ENCODE measurements at regions not wholly inside any gene's neighbourhood (a gene's known extent, or its start where the extent isn't known, plus 50 kb on each side); places are given as distances from the start of the nearest gene placed in this dataset.

- H3K4me3 ChIP-seq (ENCODE audit: low read depth in 2 of 2, low read length in 2 of 2), result no peak overlapping the region
- POLR2A ChIA-PET, result no interaction called here
- ATAC-seq, result no peak
- no peak overlapping the region for H3K27ac ChIP-seq (ENCODE audit: low read length)
- no TSS peak for BruUV-seq (replicated peaks)
- TF ChIP-seq POLR2AphosphoS5 (IDR thresholded peaks at IDR 0.05; ENCODE audit: low read depth, low read length), result no peak
- TF ChIP-seq, protein P1, sequence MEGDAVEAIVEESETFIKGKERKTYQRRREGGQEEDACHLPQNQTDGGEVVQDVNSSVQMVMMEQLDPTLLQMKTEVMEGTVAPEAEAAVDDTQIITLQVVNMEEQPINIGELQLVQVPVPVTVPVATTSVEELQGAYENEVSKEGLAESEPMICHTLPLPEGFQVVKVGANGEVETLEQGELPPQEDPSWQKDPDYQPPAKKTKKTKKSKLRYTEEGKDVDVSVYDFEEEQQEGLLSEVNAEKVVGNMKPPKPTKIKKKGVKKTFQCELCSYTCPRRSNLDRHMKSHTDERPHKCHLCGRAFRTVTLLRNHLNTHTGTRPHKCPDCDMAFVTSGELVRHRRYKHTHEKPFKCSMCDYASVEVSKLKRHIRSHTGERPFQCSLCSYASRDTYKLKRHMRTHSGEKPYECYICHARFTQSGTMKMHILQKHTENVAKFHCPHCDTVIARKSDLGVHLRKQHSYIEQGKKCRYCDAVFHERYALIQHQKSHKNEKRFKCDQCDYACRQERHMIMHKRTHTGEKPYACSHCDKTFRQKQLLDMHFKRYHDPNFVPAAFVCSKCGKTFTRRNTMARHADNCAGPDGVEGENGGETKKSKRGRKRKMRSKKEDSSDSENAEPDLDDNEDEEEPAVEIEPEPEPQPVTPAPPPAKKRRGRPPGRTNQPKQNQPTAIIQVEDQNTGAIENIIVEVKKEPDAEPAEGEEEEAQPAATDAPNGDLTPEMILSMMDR (IDR thresholded peaks at IDR 0.05), result no peak
- DNase-seq (ENCODE audit: low read depth, low spot score), result no peak
- intact Hi-C loops (cut with micrococcal nuclease; ENCODE audit: unreplicated experiment) (no loop called here), in situ Hi-C loops (cut with HindIII; ENCODE audit: low pct_unique_long_range_greater_than_20kb, low sequenced_read_pairs) (no loop called here)
- CTCF ChIA-PET, result no interaction called here
- H3K9me3 ChIP-seq (ENCODE audit: control insufficient read depth, insufficient read depth, low read depth, low read length), result no peaks in the 10 kb centered on the region
- H3K36me3 ChIP-seq (ENCODE audit: control insufficient read depth, insufficient read depth, low read length), result no peaks in the 10 kb centered on the region
- no peaks in the 10 kb centered on the region for H3K4me1 ChIP-seq (ENCODE audit: control insufficient read depth, insufficient read depth, low read length)
- no peaks in the 10 kb centered on the region for H3K27me3 ChIP-seq (ENCODE audit: control insufficient read depth, insufficient read depth, low read length)
These were observed 733.3 kb downstream of the SUCLG1 start for GRCh38 chr2:83725735-83726134.

DNA sequence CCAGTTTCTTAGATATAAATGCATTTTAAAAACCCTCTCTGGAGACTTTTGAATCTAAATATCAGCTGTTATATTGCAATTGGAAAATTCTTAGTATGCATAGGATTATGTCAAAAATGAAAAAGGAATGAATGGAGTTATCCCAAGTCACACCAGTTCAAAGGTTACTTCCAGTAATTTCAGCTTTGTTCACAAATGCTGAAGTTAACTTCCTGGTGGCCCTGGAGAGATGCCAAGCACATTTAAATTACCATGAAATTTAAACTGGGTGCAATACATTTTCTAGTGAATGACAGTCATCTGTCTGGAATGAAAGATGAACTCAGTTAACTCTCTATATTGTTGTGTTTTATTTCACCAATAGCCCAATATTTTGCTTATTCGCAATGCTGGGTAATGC is 753.9 kb downstream of the SUCLG1 start:
- no peaks in the 10 kb centered on the region for H3K4me1 ChIP-seq (ENCODE audit: control insufficient read depth, insufficient read depth, low read length)
- ATAC-seq, result no peak
- H3K27ac ChIP-seq (ENCODE audit: low read length), result no peak overlapping the region
- no peak overlapping the region for H3K4me3 ChIP-seq (ENCODE audit: low read depth in 2 of 2, low read length in 2 of 2)
- BruUV-seq (replicated peaks), result no TSS peak
- ChIA-PET POLR2A (no interaction called here), CTCF (no interaction called here)
- H3K27me3 ChIP-seq (ENCODE audit: control insufficient read depth, insufficient read depth, low read length), result no peaks in the 10 kb centered on the region
- intact Hi-C loops (cut with micrococcal nuclease; ENCODE audit: unreplicated experiment), result no loop called here
- no peak for DNase-seq (ENCODE audit: low read depth, low spot score)
- no peak for TF ChIP-seq REST (IDR thresholded peaks at IDR 0.05; ENCODE audit: insufficient read depth in 1 of 2, low read depth in 2 of 2, low read length in 1 of 2)
- TF ChIP-seq POLR2AphosphoS5 (IDR thresholded peaks at IDR 0.05; ENCODE audit: low read depth, low read length), result no peak
- TF ChIP-seq SIN3A (IDR thresholded peaks at IDR 0.05; ENCODE audit: borderline replicate concordance, insufficient read depth, low read depth, low read length), result no peak
- no peak for TF ChIP-seq TCF7L2 (IDR thresholded peaks at IDR 0.05; ENCODE audit: low read depth, low read length)
- TF ChIP-seq, protein P1 (IDR thresholded peaks at IDR 0.05), result no peak
- in situ Hi-C loops (cut with HindIII; ENCODE audit: low pct_unique_long_range_greater_than_20kb, low sequenced_read_pairs), result no loop called here
- no peaks in the 10 kb centered on the region for H3K36me3 ChIP-seq (ENCODE audit: control insufficient read depth, insufficient read depth, low read length)
- no peaks in the 10 kb centered on the region for H3K9me3 ChIP-seq (ENCODE audit: control insufficient read depth, insufficient read depth, low read depth, low read length)

- ATAC-seq (no peak), DNase-seq (ENCODE audit: low read depth, low spot score) (no peak)
- POLR2A ChIA-PET, result no interaction called here
- H3K9me3 ChIP-seq (ENCODE audit: control insufficient read depth, insufficient read depth, low read depth, low read length), result no peaks in the 10 kb centered on the region
- BruUV-seq (replicated peaks), result no TSS peak
- intact Hi-C loops (cut with micrococcal nuclease; ENCODE audit: unreplicated experiment) (no loop called here), in situ Hi-C loops (cut with HindIII; ENCODE audit: low pct_unique_long_range_greater_than_20kb, low sequenced_read_pairs) (no loop called here)
- no peaks in the 10 kb centered on the region for H3K4me1 ChIP-seq (ENCODE audit: control insufficient read depth, insufficient read depth, low read length)
- H3K4me3 ChIP-seq (ENCODE audit: low read depth in 2 of 2, low read length in 2 of 2), result no peak overlapping the region
- CTCF ChIA-PET, result no interaction called here
- no peak overlapping the region for H3K27ac ChIP-seq (ENCODE audit: low read length)
- H3K36me3 ChIP-seq (ENCODE audit: control insufficient read depth, insufficient read depth, low read length), result no peaks in the 10 kb centered on the region; the same call in 1 of the 2 replicates
- TF ChIP-seq, protein P1 (IDR thresholded peaks at IDR 0.05), result no peak
- TF ChIP-seq TCF7L2 (IDR thresholded peaks at IDR 0.05; ENCODE audit: low read depth, low read length) (no peak), REST (IDR thresholded peaks at IDR 0.05; ENCODE audit: insufficient read depth in 1 of 2, low read depth in 2 of 2, low read length in 1 of 2) (no peak), POLR2AphosphoS5 (IDR thresholded peaks at IDR 0.05; ENCODE audit: low read depth, low read length) (no peak), SIN3A (IDR thresholded peaks at IDR 0.05; ENCODE audit: borderline replicate concordance, insufficient read depth, low read depth, low read length) (no peak)
- H3K27me3 ChIP-seq (ENCODE audit: control insufficient read depth, insufficient read depth, low read length), result no peaks in the 10 kb centered on the region
These were observed 755.5 kb downstream of the SUCLG1 start for GRCh38 chr2:83703598-83703997.

Measured in Panc1 (cell line).